ENCODE measurements at regions not wholly inside any gene's neighbourhood (a gene's known extent, or its start where the extent isn't known, plus 50 kb on each side); places are given as distances from the start of the nearest gene placed in this dataset.

GRCh38 chr1:66468722-66469121, 65.2 kb upstream of the SGIP1 start:
- no peak for TF ChIP-seq CTCF (IDR thresholded peaks at IDR 0.05)
- TF ChIP-seq POLR2A (IDR thresholded peaks at IDR 0.05): no peak

Data from Peyer's patch (tissue), 4 donors.